Putamen (tissue), 1 donor: ENCODE measurements at regions not wholly inside any gene's neighbourhood (a gene's known extent, or its start where the extent isn't known, plus 50 kb on each side); places are given as distances from the start of the nearest gene placed in this dataset.
"Not testable (repeated sequence)": the region's sequence is repeated elsewhere in the genome, so short reads cannot be mapped to it uniquely, and the experiment has no call there.

Experiments
- DNase-seq: peaks from one replicate; pipeline ENCODE4 v3.0.0-alpha.2; 2016; ENCODE audit warnings: low spot score

DNA sequence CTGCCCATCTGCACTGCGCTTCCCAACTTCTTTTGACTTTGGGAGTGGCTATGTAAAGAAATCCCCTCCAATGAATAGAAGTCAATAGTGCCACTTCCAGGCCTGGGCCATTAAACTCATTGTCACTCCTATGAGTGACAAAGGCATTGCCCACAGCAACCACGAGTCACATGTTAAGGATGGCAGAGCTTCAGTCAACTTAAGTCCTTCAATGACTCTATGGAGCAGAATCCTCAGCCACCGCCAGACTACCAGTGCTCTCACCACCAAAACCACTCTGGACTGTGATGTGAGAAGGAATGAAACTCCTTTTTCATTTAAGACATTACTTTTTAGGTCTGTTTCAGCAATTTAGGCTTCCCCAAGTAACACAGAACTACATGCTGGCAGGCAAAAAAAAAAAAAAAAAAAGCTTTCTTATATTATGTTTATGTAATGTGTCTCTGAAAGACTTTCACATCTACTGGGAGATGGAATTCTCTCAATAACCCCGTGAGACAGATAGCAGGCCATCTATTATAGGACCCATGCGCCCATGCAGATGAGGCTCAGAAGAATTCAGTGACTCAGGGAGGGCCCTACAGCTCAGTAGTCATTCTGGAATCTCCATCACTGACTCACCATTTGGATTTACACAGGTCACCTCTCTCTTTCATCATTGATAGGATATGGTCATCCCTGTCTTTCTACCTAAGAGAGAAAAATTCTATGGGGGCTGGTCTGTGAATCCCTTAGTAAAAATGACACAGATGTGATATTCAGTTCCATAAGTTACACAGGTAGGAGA lies 180.5 kb downstream of the CEMIP2 start:
- DNase-seq: no peak

- no peak for DNase-seq
These were observed 184.5 kb downstream of the CEMIP2 start for GRCh38 chr9:71583792-71584191.

DNA sequence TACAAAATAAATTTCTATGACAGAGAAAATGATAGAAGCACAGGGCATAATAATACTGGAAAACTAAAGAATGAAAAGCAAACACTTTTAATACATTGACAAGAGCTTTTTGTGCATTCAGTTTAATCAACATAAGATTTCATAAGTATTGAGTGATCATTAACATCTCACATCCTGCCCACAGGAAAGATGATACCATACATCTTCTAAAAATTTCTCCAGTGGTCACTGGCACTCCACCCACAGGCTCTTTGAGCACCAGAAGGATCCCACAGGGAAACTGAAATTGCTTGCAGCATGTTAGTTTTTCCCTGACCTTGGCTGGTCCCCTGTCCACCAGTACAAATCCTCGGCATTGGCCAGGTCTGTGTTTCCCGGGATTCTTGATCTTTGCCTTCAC lies 186.0 kb downstream of the CEMIP2 start:
- DNase-seq: no peak

DNA sequence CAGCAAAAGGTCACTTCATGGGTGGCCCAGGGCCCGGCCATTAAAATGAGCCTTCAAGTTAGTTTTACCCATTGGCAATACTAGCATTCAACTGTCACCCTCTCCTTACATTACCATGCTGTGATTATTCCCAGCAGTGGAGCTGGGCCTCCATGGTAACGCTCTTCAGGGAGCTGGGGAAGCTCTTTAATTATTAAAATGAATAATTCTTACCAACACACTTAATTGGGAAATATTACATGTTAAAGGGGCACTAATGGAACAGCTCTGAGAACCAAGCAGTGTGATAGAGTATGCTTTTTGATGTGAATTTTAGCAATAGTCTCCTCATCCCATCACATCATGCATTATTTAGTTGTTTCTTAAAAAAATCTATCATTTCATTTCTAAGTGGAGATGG lies 187.2 kb downstream of the CEMIP2 start:
- DNase-seq: no peak

- DNase-seq: no peak
These were observed 197.1 kb downstream of the CEMIP2 start for GRCh38 chr9:71571186-71571585.

GRCh38 chr9:71567890-71568289 lies 200.4 kb downstream of the CEMIP2 start:
- DNase-seq: no peak

DNA sequence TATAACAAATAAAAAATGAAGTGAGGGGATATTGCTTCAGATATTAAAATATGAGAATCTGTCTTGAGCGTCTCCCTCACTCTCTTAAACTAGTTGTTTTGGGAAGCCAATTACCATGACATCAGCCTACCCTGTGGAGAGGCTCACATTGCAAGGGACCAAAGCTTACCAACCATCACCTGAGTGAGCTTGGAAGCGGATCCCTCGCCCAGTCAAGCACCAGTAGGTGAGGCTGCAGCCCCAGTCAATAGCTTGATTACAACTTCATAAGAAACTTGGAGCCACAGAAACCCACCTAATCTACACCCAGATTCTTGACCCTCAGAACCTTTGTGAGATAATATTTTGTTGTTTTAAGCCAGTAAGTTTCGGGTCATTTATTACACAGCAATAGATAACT lies 206.2 kb downstream of the CEMIP2 start:
- DNase-seq: no peak

GRCh38 chr9:71557310-71557709 lies 211.0 kb downstream of the CEMIP2 start:
- DNase-seq: no peak

- DNase-seq: no peak
These were observed 215.8 kb downstream of the CEMIP2 start for GRCh38 chr9:71552480-71552879.

- DNase-seq: no peak
These were observed 219.3 kb downstream of the CEMIP2 start for GRCh38 chr9:71549023-71549422.

- no peak for DNase-seq
These were observed 223.8 kb downstream of the CEMIP2 start for GRCh38 chr9:71544464-71544863.

- DNase-seq: no peak
These were observed 226.9 kb downstream of the CEMIP2 start for GRCh38 chr9:71541436-71541835.

- DNase-seq: no peak
These were observed 243.2 kb downstream of the CEMIP2 start for GRCh38 chr9:71524996-71525580.

DNA sequence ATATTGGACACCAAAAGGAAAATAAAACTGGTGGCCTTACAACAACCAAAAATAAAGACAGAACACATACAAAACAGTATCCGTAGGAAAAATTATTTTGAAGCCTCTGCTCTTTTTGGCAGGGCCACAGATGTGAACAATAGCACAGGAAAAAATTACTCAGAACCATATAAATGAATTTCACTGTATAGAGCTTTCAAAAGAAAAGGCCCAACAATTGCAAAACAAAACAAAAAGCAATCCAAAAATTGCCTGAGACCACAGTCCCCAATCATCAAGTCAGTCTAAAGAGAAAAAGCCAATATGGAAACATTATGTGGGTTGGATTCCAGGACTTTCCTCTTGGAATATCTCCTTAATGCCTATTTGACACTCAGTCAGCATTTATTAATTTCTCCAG lies 243.8 kb downstream of the CEMIP2 start:
- DNase-seq: no peak

GRCh38 chr9:71521132-71521531 lies 247.2 kb downstream of the CEMIP2 start:
- no peak for DNase-seq

DNA sequence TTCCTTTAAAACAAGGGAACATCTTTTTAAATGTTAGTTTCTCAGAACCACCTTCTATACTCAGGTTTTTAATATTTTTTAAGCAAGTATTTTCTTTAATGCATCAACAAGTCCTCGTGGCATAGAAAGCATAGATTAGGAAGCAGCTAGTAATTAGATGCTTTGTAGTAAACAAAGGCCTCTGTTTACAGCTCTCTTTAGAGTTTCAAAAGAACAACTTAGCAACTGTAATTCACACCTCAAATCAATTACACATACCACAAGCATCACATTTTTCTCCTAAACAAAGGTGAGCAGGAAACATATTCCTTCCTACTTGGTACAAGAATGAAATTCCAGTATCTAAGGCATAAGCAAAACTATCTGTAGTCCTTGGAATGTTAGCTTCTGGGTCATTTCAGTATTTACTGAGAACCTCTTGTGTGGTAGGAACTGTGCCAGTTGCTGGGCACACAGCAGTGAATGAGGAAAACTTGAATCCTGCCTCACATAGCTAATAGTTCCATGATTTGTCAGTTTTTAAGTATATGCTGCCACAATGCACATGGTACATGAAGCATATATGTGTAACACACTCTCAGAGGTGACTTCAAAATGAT lies 249.1 kb downstream of the CEMIP2 start:
- DNase-seq: no peak

GRCh38 chr9:71518045-71518827 lies 250.1 kb downstream of the CEMIP2 start:
- no peak for DNase-seq

GRCh38 chr9:71515626-71516025 lies 252.7 kb downstream of the CEMIP2 start:
- DNase-seq: no peak

- no peak for DNase-seq
These were observed 253.2 kb downstream of the CEMIP2 start for GRCh38 chr9:71515107-71515506.

GRCh38 chr9:71514344-71514975 lies 253.9 kb downstream of the CEMIP2 start:
- DNase-seq: no peak

GRCh38 chr9:71509054-71509453 lies 259.3 kb downstream of the CEMIP2 start:
- no peak for DNase-seq

- DNase-seq: not testable (repeated sequence)
These were observed 260.2 kb downstream of the CEMIP2 start for GRCh38 chr9:71508141-71508540.
